ENCODE measurements at regions not wholly inside any gene's neighbourhood (a gene's known extent, or its start where the extent isn't known, plus 50 kb on each side); places are given as distances from the start of the nearest gene placed in this dataset.
A peak's percentile ranks its signal among the peaks of the same experiment; 100 is the strongest.

DNA sequence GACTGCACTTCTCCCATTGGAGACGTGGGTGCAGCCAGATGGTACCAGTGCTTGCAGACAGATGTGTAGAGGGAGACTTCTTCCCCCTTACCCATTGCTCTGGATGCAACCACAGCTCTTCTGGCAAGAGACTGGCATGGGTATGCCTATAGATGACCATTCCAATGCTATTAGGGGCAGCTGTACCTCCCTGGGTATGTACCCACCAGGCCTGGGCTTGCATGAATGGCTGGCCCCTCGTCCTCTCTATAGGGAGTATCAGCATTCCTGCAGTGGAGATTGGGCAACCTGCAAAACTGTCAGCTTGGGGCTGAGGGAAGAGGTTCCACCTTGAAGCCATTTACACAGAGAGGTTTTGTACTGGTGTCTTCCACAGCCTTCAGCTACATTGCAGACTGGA is 57.6 kb upstream of the FXR1 start:
- Histone ChIP-seq H3K4me2 (ENCODE audit: low read depth, low read length) (no peak overlapping the region), H4K20me1 (ENCODE audit: insufficient read depth, low read length) (no peaks in the 10 kb centered on the region), H3K36me3 (replicated peaks; ENCODE audit: insufficient read depth, low read length) (no peaks in the 10 kb centered on the region), H3K27ac (ENCODE audit: low read length) (no peak overlapping the region), H3K9me2 (replicated peaks; ENCODE audit: insufficient read depth, low read length) (no peaks in the 10 kb centered on the region), H3K4me3 (ENCODE audit: low read length) (no peak overlapping the region), H3K79me2 (ENCODE audit: low read length) (no peaks in the 10 kb centered on the region), H3F3A (ENCODE audit: insufficient read depth, low read length) (no peaks in the 10 kb centered on the region), H3K9ac (ENCODE audit: low read length) (no peak overlapping the region), H3K9me3 (replicated peaks; ENCODE audit: insufficient read depth, low read length) (no peaks in the 10 kb centered on the region), H2AFZ (ENCODE audit: low read length) (peak overlapping the region; percentile 50), H3K4me1 (ENCODE audit: low read length) (peaks cover 22% of the 10 kb centered on the region), H3K27me3 (replicated peaks; ENCODE audit: insufficient read depth, low read length) (no peaks in the 10 kb centered on the region)
- no peak for DNase-seq
- TF ChIP-seq EZH2phosphoT487 (IDR thresholded peaks at IDR 0.05; ENCODE audit: low read length) (no peak), EZH2 (optimal IDR thresholded peaks at IDR 0.05; ENCODE audit: low read depth, low read length) (no peak)
- TF ChIP-seq, protein P1, sequence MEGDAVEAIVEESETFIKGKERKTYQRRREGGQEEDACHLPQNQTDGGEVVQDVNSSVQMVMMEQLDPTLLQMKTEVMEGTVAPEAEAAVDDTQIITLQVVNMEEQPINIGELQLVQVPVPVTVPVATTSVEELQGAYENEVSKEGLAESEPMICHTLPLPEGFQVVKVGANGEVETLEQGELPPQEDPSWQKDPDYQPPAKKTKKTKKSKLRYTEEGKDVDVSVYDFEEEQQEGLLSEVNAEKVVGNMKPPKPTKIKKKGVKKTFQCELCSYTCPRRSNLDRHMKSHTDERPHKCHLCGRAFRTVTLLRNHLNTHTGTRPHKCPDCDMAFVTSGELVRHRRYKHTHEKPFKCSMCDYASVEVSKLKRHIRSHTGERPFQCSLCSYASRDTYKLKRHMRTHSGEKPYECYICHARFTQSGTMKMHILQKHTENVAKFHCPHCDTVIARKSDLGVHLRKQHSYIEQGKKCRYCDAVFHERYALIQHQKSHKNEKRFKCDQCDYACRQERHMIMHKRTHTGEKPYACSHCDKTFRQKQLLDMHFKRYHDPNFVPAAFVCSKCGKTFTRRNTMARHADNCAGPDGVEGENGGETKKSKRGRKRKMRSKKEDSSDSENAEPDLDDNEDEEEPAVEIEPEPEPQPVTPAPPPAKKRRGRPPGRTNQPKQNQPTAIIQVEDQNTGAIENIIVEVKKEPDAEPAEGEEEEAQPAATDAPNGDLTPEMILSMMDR (IDR thresholded peaks at IDR 0.05; ENCODE audit: low read length), result no peak

DNA sequence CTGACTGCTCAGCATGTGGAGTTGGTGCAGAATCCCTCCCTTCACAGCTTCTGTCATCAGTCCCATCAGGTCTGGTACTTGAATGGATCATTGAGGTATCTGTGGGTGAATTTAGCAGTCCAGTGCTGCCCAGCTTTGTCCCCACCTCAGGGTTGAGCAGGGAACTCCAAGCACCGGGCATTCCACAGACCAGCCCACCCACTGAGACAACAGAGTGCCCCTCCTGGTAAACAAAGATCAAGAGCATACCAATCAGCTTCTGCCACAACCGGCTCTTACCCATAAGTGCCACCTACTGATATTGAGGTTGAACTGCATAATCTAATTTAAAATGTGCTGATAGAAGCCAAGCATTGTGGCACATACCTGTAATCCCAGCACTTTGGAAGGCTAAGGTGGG is 57.1 kb upstream of the FXR1 start:
- Histone ChIP-seq H3K4me1 (ENCODE audit: low read length) (peaks cover 22% of the 10 kb centered on the region), H2AFZ (ENCODE audit: low read length) (peak overlapping the region; percentile 50)

DNA sequence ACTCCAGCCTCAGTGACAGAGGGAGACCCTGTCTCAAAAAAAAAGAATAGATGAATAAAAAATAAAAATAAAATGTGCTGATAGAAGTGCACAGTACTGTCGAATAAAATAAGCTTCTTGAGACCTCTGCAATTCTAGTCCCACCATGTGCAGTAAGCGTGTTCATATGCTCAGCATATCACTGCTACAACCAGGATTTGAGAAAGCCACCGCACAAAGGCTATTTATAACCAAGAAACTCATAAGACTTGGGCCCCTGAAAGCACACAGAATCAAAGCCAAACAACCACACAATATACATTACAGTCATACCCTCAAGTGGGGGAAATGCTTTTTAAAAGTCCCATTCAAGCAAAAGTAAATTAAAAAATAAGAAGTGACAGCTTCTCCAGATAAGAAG is 56.5 kb upstream of the FXR1 start:
- peak; percentile 59 for DNase-seq
- no peak for TF ChIP-seq EZH2 (optimal IDR thresholded peaks at IDR 0.05; ENCODE audit: low read depth, low read length)
- TF ChIP-seq, protein P1 (IDR thresholded peaks at IDR 0.05; ENCODE audit: low read length), result no peak
- no peak for TF ChIP-seq EZH2phosphoT487 (IDR thresholded peaks at IDR 0.05; ENCODE audit: low read length)
- Histone ChIP-seq H4K20me1 (ENCODE audit: insufficient read depth, low read length) (no peaks in the 10 kb centered on the region), H3K4me1 (ENCODE audit: low read length) (peaks cover 22% of the 10 kb centered on the region), H3K79me2 (ENCODE audit: low read length) (no peaks in the 10 kb centered on the region), H2AFZ (ENCODE audit: low read length) (0 out of 2 replicates have a peak overlapping the region, but pooled peaks have one; percentile 5), H3K9ac (ENCODE audit: low read length) (no peak overlapping the region), H3K4me2 (ENCODE audit: low read depth, low read length) (peak overlapping the region; percentile 16), H3K9me3 (replicated peaks; ENCODE audit: insufficient read depth, low read length) (no peaks in the 10 kb centered on the region), H3K27me3 (replicated peaks; ENCODE audit: insufficient read depth, low read length) (no peaks in the 10 kb centered on the region), H3K36me3 (replicated peaks; ENCODE audit: insufficient read depth, low read length) (no peaks in the 10 kb centered on the region), H3K4me3 (ENCODE audit: low read length) (no peak overlapping the region), H3F3A (ENCODE audit: insufficient read depth, low read length) (no peaks in the 10 kb centered on the region), H3K27ac (ENCODE audit: low read length) (peak overlapping the region; percentile 0; the same call in 1 of the 2 replicates), H3K9me2 (replicated peaks; ENCODE audit: insufficient read depth, low read length) (no peaks in the 10 kb centered on the region)

More for the DNA sequence above, 57.1 kb upstream of the FXR1 start:
- no peak overlapping the region for H3K4me3 ChIP-seq (ENCODE audit: low read length)
- H3K27ac ChIP-seq (ENCODE audit: low read length), result no peak overlapping the region
- no peaks in the 10 kb centered on the region for H3F3A ChIP-seq (ENCODE audit: insufficient read depth, low read length)
- no peaks in the 10 kb centered on the region for H3K36me3 ChIP-seq (replicated peaks; ENCODE audit: insufficient read depth, low read length)
- H3K9me3 ChIP-seq (replicated peaks; ENCODE audit: insufficient read depth, low read length), result no peaks in the 10 kb centered on the region
- no peaks in the 10 kb centered on the region for H3K79me2 ChIP-seq (ENCODE audit: low read length)
- H3K4me2 ChIP-seq (ENCODE audit: low read depth, low read length), result 0 out of 2 replicates have a peak overlapping the region, but pooled peaks have one; percentile 16
- no peaks in the 10 kb centered on the region for H3K27me3 ChIP-seq (replicated peaks; ENCODE audit: insufficient read depth, low read length)
- H3K9me2 ChIP-seq (replicated peaks; ENCODE audit: insufficient read depth, low read length), result no peaks in the 10 kb centered on the region
- no peaks in the 10 kb centered on the region for H4K20me1 ChIP-seq (ENCODE audit: insufficient read depth, low read length)
- peak; percentile 65 for DNase-seq
- TF ChIP-seq EZH2 (optimal IDR thresholded peaks at IDR 0.05; ENCODE audit: low read depth, low read length) (no peak), EZH2phosphoT487 (IDR thresholded peaks at IDR 0.05; ENCODE audit: low read length) (no peak)
- TF ChIP-seq, protein P1 (IDR thresholded peaks at IDR 0.05; ENCODE audit: low read length), result peak; percentile 68
- H3K9ac ChIP-seq (ENCODE audit: low read length), result no peak overlapping the region
